DMS79 treated with DMSO at 0.1 percent for 48 hours (cell line): ENCODE measurements at regions not wholly inside any gene's neighbourhood (a gene's known extent, or its start where the extent isn't known, plus 50 kb on each side); places are given as distances from the start of the nearest gene placed in this dataset.

Experiments
- DNase-seq: peaks from one replicate; lab custom pipeline; 2025; lab: John Stamatoyannopoulos, UW

GRCh38 chr11:28535677-28536076 is 427.5 kb downstream of the METTL15 start:
- DNase-seq, result no peak

- peak; percentile 16 for DNase-seq
Measured at GRCh38 chr11:28529540-28530410, 421.6 kb downstream of the METTL15 start.

GRCh38 chr11:28529046-28529445 is 420.9 kb downstream of the METTL15 start:
- DNase-seq, result no peak

- no peak for DNase-seq
Measured at GRCh38 chr11:28528217-28528616, 420.0 kb downstream of the METTL15 start.

GRCh38 chr11:28526406-28526751 is 418.2 kb downstream of the METTL15 start:
- DNase-seq, result no peak

GRCh38 chr11:28525636-28526405 is 417.6 kb downstream of the METTL15 start:
- DNase-seq, result no peak

- no peak for DNase-seq
Measured at GRCh38 chr11:28524098-28524497, 415.9 kb downstream of the METTL15 start.

GRCh38 chr11:28521075-28521474 is 412.9 kb downstream of the METTL15 start:
- no peak for DNase-seq

GRCh38 chr11:28520291-28520690 is 412.1 kb downstream of the METTL15 start:
- DNase-seq, result no peak

- no peak for DNase-seq
Measured at GRCh38 chr11:28518825-28519224, 410.6 kb downstream of the METTL15 start.

- no peak for DNase-seq
Measured at GRCh38 chr11:28517621-28518020, 409.4 kb downstream of the METTL15 start.

- DNase-seq, result no peak
Measured at GRCh38 chr11:28514391-28514790, 406.2 kb downstream of the METTL15 start.

GRCh38 chr11:28512143-28512756 is 404.1 kb downstream of the METTL15 start:
- no peak for DNase-seq

- DNase-seq, result no peak
Measured at GRCh38 chr11:28505232-28505631, 397.0 kb downstream of the METTL15 start.

- no peak for DNase-seq
Measured at GRCh38 chr11:28504555-28505110, 396.4 kb downstream of the METTL15 start.

- DNase-seq, result no peak
Measured at GRCh38 chr11:28495333-28495732, 387.1 kb downstream of the METTL15 start.

- no peak for DNase-seq
Measured at GRCh38 chr11:28491431-28491830, 383.2 kb downstream of the METTL15 start.

GRCh38 chr11:28490773-28491382 is 382.7 kb downstream of the METTL15 start:
- no peak for DNase-seq

- DNase-seq, result no peak
Measured at GRCh38 chr11:28488336-28488735, 380.1 kb downstream of the METTL15 start.

GRCh38 chr11:28483072-28483867 is 375.1 kb downstream of the METTL15 start:
- no peak for DNase-seq

GRCh38 chr11:28482666-28483065 is 374.5 kb downstream of the METTL15 start:
- DNase-seq, result no peak
